ENCODE measurements at regions not wholly inside any gene's neighbourhood (a gene's known extent, or its start where the extent isn't known, plus 50 kb on each side); places are given as distances from the start of the nearest gene placed in this dataset.

- ATAC-seq (no peak), DNase-seq (ENCODE audit: low spot score) (no peak)
Measured at GRCh38 chr22:27674261-27674923, 127.2 kb downstream of the MN1 start.

GRCh38 chr22:27676545-27677213, 124.9 kb downstream of the MN1 start:
- DNase-seq (ENCODE audit: low spot score), result no peak
- no peak for ATAC-seq

GRCh38 chr22:27677905-27678458, 123.6 kb downstream of the MN1 start:
- ATAC-seq (no peak), DNase-seq (ENCODE audit: low spot score) (no peak)

DNA sequence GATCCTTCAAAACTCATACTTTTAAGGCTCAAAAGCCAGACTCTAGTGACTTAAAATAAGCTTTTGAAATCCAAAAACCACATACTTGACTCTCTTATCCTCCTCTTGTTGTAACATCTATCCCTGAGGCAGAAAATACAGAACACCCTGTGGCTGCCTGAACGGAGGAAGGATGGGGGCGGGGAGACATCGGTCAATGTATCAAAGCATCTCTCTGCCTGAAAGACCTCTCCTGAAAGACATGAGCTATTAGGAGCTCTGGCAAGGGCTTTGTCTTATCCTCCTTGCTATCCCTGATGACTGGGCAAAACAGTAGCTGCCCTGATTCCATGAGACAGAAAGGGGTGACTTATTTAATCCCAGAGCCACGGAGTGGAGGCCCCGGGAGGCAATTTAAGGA, 122.4 kb downstream of the MN1 start:
- DNase-seq (ENCODE audit: low spot score) (no peak), ATAC-seq (no peak)

DNA sequence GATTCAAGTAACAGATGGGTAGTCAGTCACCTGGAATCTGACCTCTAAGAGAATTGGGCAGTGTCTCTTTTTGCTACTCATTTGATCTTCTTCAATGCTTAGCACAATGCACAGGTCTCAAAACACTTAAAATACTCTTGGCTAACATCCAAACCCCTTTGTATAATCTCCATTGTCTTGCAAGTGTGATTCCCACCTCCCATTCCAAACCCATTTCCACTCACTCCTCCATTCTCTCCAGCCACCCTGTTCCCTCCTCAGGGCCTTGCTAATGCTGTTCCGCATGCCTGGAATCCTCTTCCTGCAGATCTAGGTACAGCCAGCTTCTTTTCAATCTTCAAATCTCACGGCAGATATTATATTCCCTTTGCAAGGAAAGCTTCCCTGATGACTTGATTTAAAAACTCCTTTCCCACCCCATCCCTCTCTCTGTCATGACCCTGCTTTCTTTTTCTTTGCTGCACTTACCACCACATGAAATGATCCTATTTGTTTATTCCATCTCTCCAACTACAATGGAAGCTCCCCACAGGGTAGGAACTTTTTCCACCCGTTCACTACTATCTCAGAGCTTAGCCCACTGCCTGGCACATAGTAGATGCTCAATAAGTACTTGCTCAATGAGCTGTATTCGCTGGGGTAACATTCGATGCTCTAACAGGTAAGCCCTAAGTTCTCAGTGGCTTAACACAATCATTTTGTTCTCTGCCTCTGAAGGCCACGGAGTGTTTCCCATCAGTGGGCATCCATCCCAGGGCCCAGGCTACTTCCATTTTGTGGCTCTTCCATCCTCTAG, 121.7 kb downstream of the MN1 start:
- DNase-seq (ENCODE audit: low spot score) (no peak), ATAC-seq (no peak)

GRCh38 chr22:27680636-27681035, 120.9 kb downstream of the MN1 start:
- no peak for ATAC-seq
- DNase-seq (ENCODE audit: low spot score), result no peak

DNA sequence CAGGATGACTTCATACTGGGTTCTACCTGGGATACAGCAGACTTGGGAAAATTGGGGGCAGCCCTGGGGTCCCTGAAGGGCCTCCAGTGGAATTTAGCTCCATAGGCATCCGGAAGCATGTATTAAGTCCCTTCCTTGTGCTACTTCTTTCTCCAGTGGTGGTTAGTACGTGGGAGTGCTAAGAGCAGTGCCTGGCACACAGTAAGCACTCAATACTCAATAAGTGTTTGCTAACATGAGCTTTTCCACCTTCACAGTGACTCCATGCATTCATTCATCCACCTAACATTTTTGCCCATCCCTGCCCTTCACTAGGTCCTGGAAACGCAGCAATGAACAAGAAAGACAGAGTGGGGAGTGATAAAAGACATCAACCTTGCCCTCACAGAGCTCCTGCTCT, 120.5 kb downstream of the MN1 start:
- DNase-seq (ENCODE audit: low spot score), result no peak

GRCh38 chr22:27682437-27682836, 119.1 kb downstream of the MN1 start:
- DNase-seq (ENCODE audit: low spot score), result no peak
- no peak for ATAC-seq

More for the DNA sequence above, 120.5 kb downstream of the MN1 start:
- no peak for ATAC-seq

DNA sequence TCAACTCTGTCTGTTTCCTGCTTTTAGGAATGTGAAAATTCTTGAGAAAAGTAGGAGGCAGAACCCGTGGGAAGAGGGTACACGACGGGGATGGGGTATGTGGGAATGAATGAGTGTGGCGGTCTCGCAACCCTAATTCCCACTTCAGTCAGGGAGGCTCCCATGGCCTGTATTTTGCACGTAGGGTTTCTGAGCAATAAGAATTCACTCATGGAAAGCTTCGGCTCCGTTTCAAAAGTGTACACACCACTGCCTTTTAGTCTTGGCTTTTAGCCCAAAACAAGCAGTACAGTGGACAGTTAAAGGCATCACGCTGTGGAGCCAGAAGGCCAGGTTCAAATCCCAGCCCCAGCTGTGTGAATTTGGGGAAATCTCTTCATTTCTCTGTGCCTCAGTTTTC, 116.7 kb downstream of the MN1 start:
- DNase-seq (ENCODE audit: low spot score) (no peak), ATAC-seq (no peak)

GRCh38 chr22:27685515-27685914, 116.0 kb downstream of the MN1 start:
- DNase-seq (ENCODE audit: low spot score) (no peak), ATAC-seq (no peak)

DNA sequence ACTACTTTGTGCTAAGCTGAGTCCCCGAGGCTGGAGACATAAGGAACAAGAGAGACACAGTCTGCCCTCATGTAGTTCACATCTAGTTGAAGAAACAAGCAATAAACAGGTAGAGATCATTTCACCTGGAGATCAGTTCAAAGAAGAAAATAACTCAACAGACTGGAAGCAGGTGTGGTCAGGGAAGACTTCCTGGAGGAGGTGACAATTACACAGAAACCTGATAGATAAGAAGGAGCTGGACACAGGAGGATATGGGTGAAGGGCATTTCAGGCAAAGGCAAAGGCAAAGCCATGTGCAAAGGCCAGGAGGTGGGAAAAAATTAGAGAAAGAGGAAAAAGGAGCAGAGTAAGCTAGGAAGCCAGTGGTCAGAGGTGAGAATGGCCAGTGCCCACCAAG, 115.6 kb downstream of the MN1 start:
- DNase-seq (ENCODE audit: low spot score) (no peak), ATAC-seq (no peak)

GRCh38 chr22:27686534-27686933, 115.0 kb downstream of the MN1 start:
- DNase-seq (ENCODE audit: low spot score) (no peak), ATAC-seq (peak; percentile 46)

- DNase-seq (ENCODE audit: low spot score) (no peak), ATAC-seq (no peak)
Measured at GRCh38 chr22:27687984-27688545, 113.5 kb downstream of the MN1 start.

- no peak for DNase-seq (ENCODE audit: low spot score)
- no peak for ATAC-seq
Measured at GRCh38 chr22:27689664-27690063, 111.9 kb downstream of the MN1 start.

DNA sequence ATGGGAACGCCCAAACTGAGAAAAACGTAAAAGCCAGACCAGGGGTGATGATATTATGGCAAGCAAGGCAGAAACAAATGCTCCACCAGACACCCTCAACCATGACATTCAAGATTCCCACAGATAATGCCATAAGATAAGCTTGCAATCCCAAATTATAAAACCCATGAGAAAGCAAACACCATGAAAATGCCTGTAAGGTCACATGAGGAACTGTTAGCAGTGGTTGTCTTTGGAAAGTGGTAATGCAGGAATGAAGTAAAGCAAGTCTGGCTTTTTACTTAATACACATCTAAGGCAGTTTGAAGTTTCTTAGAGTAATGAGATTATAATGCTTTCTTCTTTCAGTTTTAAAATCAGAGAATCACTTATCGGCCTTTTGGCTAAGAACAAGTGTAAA, 111.0 kb downstream of the MN1 start:
- DNase-seq (ENCODE audit: low spot score) (no peak), ATAC-seq (no peak)

- no peak for ATAC-seq
- DNase-seq (ENCODE audit: low spot score), result no peak
Measured at GRCh38 chr22:27692243-27692642, 109.3 kb downstream of the MN1 start.

GRCh38 chr22:27695925-27696324, 105.6 kb downstream of the MN1 start:
- DNase-seq (ENCODE audit: low spot score) (no peak), ATAC-seq (no peak)

DNA sequence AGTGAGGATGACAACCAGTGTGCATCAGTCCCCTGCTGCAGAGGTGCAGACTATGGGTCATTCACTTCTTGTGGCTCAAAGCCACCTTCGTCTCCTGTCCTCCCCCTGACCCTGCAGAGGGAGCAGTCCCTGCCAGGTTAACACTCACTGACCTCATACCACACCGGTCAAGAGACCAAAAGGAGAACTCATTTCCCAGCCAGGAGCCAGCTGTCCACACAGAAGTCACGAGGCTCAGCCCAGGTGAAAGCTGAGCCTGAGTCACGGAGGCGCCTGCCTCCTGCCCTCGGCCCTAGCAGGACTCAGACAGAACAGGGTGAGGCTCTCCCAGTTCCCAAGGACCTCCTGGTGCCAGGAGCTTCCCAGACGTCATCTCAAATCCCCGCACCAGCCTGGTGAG, 103.7 kb downstream of the MN1 start:
- ATAC-seq (no peak), DNase-seq (ENCODE audit: low spot score) (no peak)

Measured in left lobe of liver (tissue), 2 donors.